Adrenal gland (tissue), 9 donors: ENCODE measurements at regions not wholly inside any gene's neighbourhood (a gene's known extent, or its start where the extent isn't known, plus 50 kb on each side); places are given as distances from the start of the nearest gene placed in this dataset.

Experiments used
- DNase-seq, 7 donors: peaks; one replicate each; pipeline ENCODE4 v3.0.0-alpha.2; 2019 to 2020
- H3K27ac ChIP-seq, 5 donors: fragments of 200-600 bp; sonication (generic) in 4 of 5; 1 replicate in 3 of 5; 2 replicates in 2 of 5; pipeline versions ENCODE4 v1.5.1 to v1.8.0; 2016 to 2020; ENCODE audit warnings: mild to moderate bottlenecking in 1 of 5
- H3K27me3 ChIP-seq: fragments of 200-600 bp; 2 replicates; pipeline ENCODE4 v1.8.0; 2021
- H3K36me3 ChIP-seq, 2 donors: fragments of 200-600 bp; replicated peaks in 1 of 2; 1 replicate in 1 of 2; 2 replicates in 1 of 2; pipeline versions ENCODE4 v1.5.1 to v1.8.0; 2018 to 2022
- H3K4me1 ChIP-seq, 2 donors: fragments of 200-600 bp; replicated peaks in 1 of 2; 1 replicate in 1 of 2; 2 replicates in 1 of 2; pipeline versions ENCODE4 v1.5.1 to v1.8.0; 2018 to 2021
- H3K4me3 ChIP-seq, 4 donors: fragments of 200-600 bp; sonication (generic) in 3 of 4; one replicate each; pipeline ENCODE4 v1.5.1; 2016 to 2018
- H3K9me3 ChIP-seq, 3 donors: fragments of 200-600 bp; sonication (generic) in 1 of 3; replicated peaks in 1 of 3; 1 replicate in 2 of 3; 2 replicates in 1 of 3; pipeline versions ENCODE4 v1.5.1 to v1.8.0; 2016 to 2021
- CTCF ChIP-seq, 6 experiments: fragments of 450-650 bp in 4 of 6; fragments of 200-600 bp in 2 of 6; sonication (generic) in 1 of 6; IDR thresholded peaks; 1 replicate in 5 of 6; 2 replicates in 1 of 6; pipeline versions ENCODE4 v1.5.1 to v1.8.0; 2016 to 2021; ENCODE audit warnings: antibody characterized with exemption in 6 of 6, mild to moderate bottlenecking in 2 of 6, moderate library complexity in 1 of 6
- POLR2A ChIP-seq, 2 donors: fragments of 450-650 bp; IDR thresholded peaks; one replicate each; pipeline ENCODE4 v1.6.1; 2017; ENCODE audit warnings: antibody characterized with exemption in 2 of 2, mild to moderate bottlenecking in 2 of 2, moderate library complexity in 1 of 2
- WGBS, 4 donors: extraction: QIAGEN DNeasy Blood & Tissue Kit in 2 of 4; methylation state at CpG; one replicate each; pipeline versions ENCODE4 v1.1.5 to v1.1.7; 2013 to 2017; 5-methylcytosine and 5-hydroxymethylcytosine counted together
- intact Hi-C, 2 donors: fragments of 100-400 bp; cut with DNase I; formaldehyde crosslinking; loops; one replicate each; pipeline versions ENCODE4 v1.14.1 to v1.15.0; 2022 to 2023
- donor health status: healthy with polysubstance abuse.
- donor health status: Bipolar disorder and iron deficiency.
- donor health status: DM: yes; HTN: yes; CAD: no.
- donor health status: DM: no; HTN: no; CAD: no.
- donor health status: DM: no; HTN: no; CAD: no.

- intact Hi-C loops: no loop called here
- Histone ChIP-seq H3K4me1 (no peaks in the 10 kb centered on the region), H3K9me3 (no peaks in the 10 kb centered on the region), H3K36me3 (no peaks in the 10 kb centered on the region), H3K27me3 (no peaks in the 10 kb centered on the region), H3K27ac (no peak overlapping the region), H3K4me3 (no peak overlapping the region)
- 74 to 85% (median 79%) methylated on average over 3 to 6 of the region's 6 CpGs for WGBS, 4 donors
- TF ChIP-seq CTCF (IDR thresholded peaks at IDR 0.05) (no peak), POLR2A (IDR thresholded peaks at IDR 0.05) (no peak)
- DNase-seq: peak in 1 of 7 donors; percentile 45
Observed at GRCh38 chr5:2640717-2641116, 110.8 kb downstream of the IRX2 start.

GRCh38 chr5:2639425-2639824 lies 112.1 kb downstream of the IRX2 start:
- no peak for DNase-seq
- no peaks in the 10 kb centered on the region for H3K4me1 ChIP-seq
- H3K4me3 ChIP-seq: no peak overlapping the region
- no peak for TF ChIP-seq POLR2A (IDR thresholded peaks at IDR 0.05)
- intact Hi-C loops: no loop called here
- H3K27ac ChIP-seq: no peak overlapping the region
- no peaks in the 10 kb centered on the region for H3K9me3 ChIP-seq
- H3K36me3 ChIP-seq: no peaks in the 10 kb centered on the region
- H3K27me3 ChIP-seq: no peaks in the 10 kb centered on the region
- WGBS, 4 donors: 54 to 64% (median 62%) methylated on average over 5 of the region's 5 CpGs

- no peaks in the 10 kb centered on the region for H3K27me3 ChIP-seq
- no peaks in the 10 kb centered on the region for H3K36me3 ChIP-seq
- TF ChIP-seq POLR2A (IDR thresholded peaks at IDR 0.05): no peak
- TF ChIP-seq CTCF (IDR thresholded peaks at IDR 0.05): no peak
- WGBS, 4 donors: 64 to 74% (median 66%) methylated on average over 6 to 11 of the region's 11 CpGs
- no peak for DNase-seq
- H3K9me3 ChIP-seq: no peaks in the 10 kb centered on the region
- no peak overlapping the region for H3K4me3 ChIP-seq
- intact Hi-C loops: no loop called here
- H3K4me1 ChIP-seq: no peaks in the 10 kb centered on the region
- no peak overlapping the region for H3K27ac ChIP-seq
Observed at GRCh38 chr5:2634399-2635176, 116.9 kb downstream of the IRX2 start.

- Histone ChIP-seq H3K27me3 (no peaks in the 10 kb centered on the region), H3K27ac (no peak overlapping the region), H3K4me1 (no peaks in the 10 kb centered on the region), H3K36me3 (no peaks in the 10 kb centered on the region), H3K4me3 (no peak overlapping the region), H3K9me3 (no peaks in the 10 kb centered on the region)
- intact Hi-C loops: no loop called here
- 83 to 87% (median 85%) methylated on average over 12 to 15 of the region's 15 CpGs for WGBS, 4 donors
- no peak for DNase-seq
- TF ChIP-seq POLR2A (IDR thresholded peaks at IDR 0.05) (no peak), CTCF (IDR thresholded peaks at IDR 0.05) (no peak)
Observed at GRCh38 chr5:2633992-2634391, 117.5 kb downstream of the IRX2 start.

- intact Hi-C loops: no loop called here
- DNase-seq: no peak
- TF ChIP-seq CTCF (IDR thresholded peaks at IDR 0.05): no peak
- TF ChIP-seq POLR2A (IDR thresholded peaks at IDR 0.05): no peak
- Histone ChIP-seq H3K9me3 (no peaks in the 10 kb centered on the region), H3K36me3 (no peaks in the 10 kb centered on the region), H3K4me3 (no peak overlapping the region), H3K27me3 (no peaks in the 10 kb centered on the region), H3K4me1 (no peaks in the 10 kb centered on the region), H3K27ac (no peak overlapping the region)
- 44 to 49% (median 46%) methylated on average over 11 of the region's 11 CpGs for WGBS, 4 donors
Observed at GRCh38 chr5:2631758-2632157, 119.7 kb downstream of the IRX2 start.
